GM18867 (cell line): ENCODE measurements at regions not wholly inside any gene's neighbourhood (a gene's known extent, or its start where the extent isn't known, plus 50 kb on each side); places are given as distances from the start of the nearest gene placed in this dataset.
"Not testable (repeated sequence)": the region's sequence is repeated elsewhere in the genome, so short reads cannot be mapped to it uniquely, and the experiment has no call there.

Experiments used
- ATAC-seq: cut with Tn5 transposase; IDR thresholded peaks from one replicate; pipeline ENCODE4 v1.9.1; 2021; ENCODE audit warnings: mild to moderate bottlenecking, moderate library complexity; ENCODE audit not compliant: unreplicated experiment

- ATAC-seq: no peak
Measured at GRCh38 chr3:26108846-26109489, 319.1 kb downstream of the OXSM start.

GRCh38 chr3:26114851-26115250 is 325.0 kb downstream of the OXSM start:
- no peak for ATAC-seq

GRCh38 chr3:26118165-26118564 is 328.3 kb downstream of the OXSM start:
- ATAC-seq: peak; percentile 86

- ATAC-seq: no peak
Measured at GRCh38 chr3:26132942-26133341, 343.1 kb downstream of the OXSM start.

GRCh38 chr3:26141296-26141695 is 351.4 kb downstream of the OXSM start:
- no peak for ATAC-seq

GRCh38 chr3:26145769-26146168 is 355.9 kb downstream of the OXSM start:
- no peak for ATAC-seq

GRCh38 chr3:26157428-26157827 is 367.5 kb downstream of the OXSM start:
- not testable (repeated sequence) for ATAC-seq

- ATAC-seq: no peak
Measured at GRCh38 chr3:26171006-26171405, 381.1 kb downstream of the OXSM start.

GRCh38 chr3:26191556-26191955 is 401.7 kb downstream of the OXSM start:
- ATAC-seq: peak; percentile 41

- ATAC-seq: no peak
Measured at GRCh38 chr3:26193558-26193957, 403.7 kb downstream of the OXSM start.

GRCh38 chr3:26196781-26197180 is 406.9 kb downstream of the OXSM start:
- no peak for ATAC-seq

GRCh38 chr3:26198609-26199008 is 408.7 kb downstream of the OXSM start:
- no peak for ATAC-seq

- no peak for ATAC-seq
Measured at GRCh38 chr3:26202169-26202568, 412.3 kb downstream of the OXSM start.

- no peak for ATAC-seq
Measured at GRCh38 chr3:26205475-26205874, 415.6 kb downstream of the OXSM start.

- ATAC-seq: no peak
Measured at GRCh38 chr3:26208201-26208600, 414.4 kb upstream of the LRRC3B start.

GRCh38 chr3:26229801-26230200 is 392.8 kb upstream of the LRRC3B start:
- ATAC-seq: no peak

- no peak for ATAC-seq
Measured at GRCh38 chr3:26233374-26233773, 389.2 kb upstream of the LRRC3B start.

- no peak for ATAC-seq
Measured at GRCh38 chr3:26236531-26236930, 386.0 kb upstream of the LRRC3B start.

- ATAC-seq: no peak
Measured at GRCh38 chr3:26237036-26237682, 385.4 kb upstream of the LRRC3B start.

GRCh38 chr3:26244586-26244985 is 378.0 kb upstream of the LRRC3B start:
- not testable (repeated sequence) for ATAC-seq

GRCh38 chr3:26245236-26245635 is 377.3 kb upstream of the LRRC3B start:
- no peak for ATAC-seq

- no peak for ATAC-seq
Measured at GRCh38 chr3:26246901-26247300, 375.7 kb upstream of the LRRC3B start.

- ATAC-seq: no peak
Measured at GRCh38 chr3:26247712-26248111, 374.9 kb upstream of the LRRC3B start.
